BJ (cell line): ENCODE measurements at regions not wholly inside any gene's neighbourhood (a gene's known extent, or its start where the extent isn't known, plus 50 kb on each side); places are given as distances from the start of the nearest gene placed in this dataset.

ENCODE experiments used
- CTCF ChIA-PET: fragments of 350-600 bp; formaldehyde crosslinking; extraction: SDS; loops from one replicate; lab custom pipeline; 2021; ENCODE audit warnings: antibody characterized with exemption, inconsistent platforms; lab: Yijun Ruan, JAX
- POLR2A ChIA-PET: fragments of 300-600 bp; sonication (Branson Sonifier 250); formaldehyde crosslinking; extraction: SDS; loops from one replicate; lab custom pipeline; 2021; ENCODE audit warnings: antibody characterized with exemption; lab: Charles Lee
- DNase-seq: peaks from one replicate; pipeline ENCODE4 v3.0.0-alpha.2; 2011; ENCODE audit warnings: low read depth
- H3K27me3 ChIP-seq: 2 replicates; pipeline ENCODE4 v1.6.0; 2011; ENCODE audit warnings: low read length; ENCODE audit not compliant: control insufficient read depth, insufficient read depth
- H3K36me3 ChIP-seq: 2 replicates; pipeline ENCODE4 v1.5.1; 2011; ENCODE audit warnings: low read length; ENCODE audit not compliant: control insufficient read depth, insufficient read depth
- H3K4me3 ChIP-seq: 2 replicates; pipeline ENCODE4 v1.5.1; 2011; ENCODE audit warnings: low read depth, mild to moderate bottlenecking, control low read depth, low read length
- CTCF ChIP-seq: IDR thresholded peaks from 2 replicates; pipeline ENCODE4 v1.5.1; 2011; ENCODE audit warnings: low read depth, mild to moderate bottlenecking, control low read depth, inconsistent platforms, low read length, moderate library complexity; ENCODE audit not compliant: insufficient read depth

GRCh38 chr4:13701937-13702446 lies 74.5 kb upstream of the BOD1L1 start:
- ChIA-PET CTCF (no interaction called here), POLR2A (no interaction called here)
- Histone ChIP-seq H3K4me3 (no peak overlapping the region), H3K27me3 (no peaks in the 10 kb centered on the region), H3K36me3 (no peaks in the 10 kb centered on the region)
- peak; percentile 74 for DNase-seq
- TF ChIP-seq CTCF = no peak

DNA sequence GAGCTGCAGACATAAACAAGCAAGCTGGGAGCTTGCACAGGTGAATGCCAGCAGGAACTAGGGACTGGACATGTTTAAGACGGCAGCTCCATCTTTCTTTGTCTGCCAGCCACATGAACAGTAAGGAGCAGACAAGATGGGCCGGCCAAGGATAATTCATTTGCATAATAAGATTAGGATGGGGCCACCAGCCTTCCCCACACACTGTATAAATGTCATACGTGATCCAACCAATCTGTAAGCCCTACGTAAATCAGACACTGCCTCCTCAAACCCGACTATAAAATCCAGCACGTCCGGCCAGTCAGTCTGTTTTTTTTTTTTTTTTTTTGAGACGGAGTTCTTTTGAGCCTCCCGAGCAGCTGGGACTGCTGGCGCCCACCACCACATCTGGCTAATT lies 75.6 kb upstream of the BOD1L1 start:
- ChIA-PET POLR2A (no interaction called here), CTCF (interaction anchor here (0.7 to 1.2 kb wide), 3 partner anchors 49 to 190 kb away, joined by 3 to 4 read pairs (median 3); no protein-coding TSS in a partner anchor)
- no peak for DNase-seq
- no peaks in the 10 kb centered on the region for H3K27me3 ChIP-seq
- no peaks in the 10 kb centered on the region for H3K36me3 ChIP-seq
- TF ChIP-seq CTCF = no peak
- no peak overlapping the region for H3K4me3 ChIP-seq

DNA sequence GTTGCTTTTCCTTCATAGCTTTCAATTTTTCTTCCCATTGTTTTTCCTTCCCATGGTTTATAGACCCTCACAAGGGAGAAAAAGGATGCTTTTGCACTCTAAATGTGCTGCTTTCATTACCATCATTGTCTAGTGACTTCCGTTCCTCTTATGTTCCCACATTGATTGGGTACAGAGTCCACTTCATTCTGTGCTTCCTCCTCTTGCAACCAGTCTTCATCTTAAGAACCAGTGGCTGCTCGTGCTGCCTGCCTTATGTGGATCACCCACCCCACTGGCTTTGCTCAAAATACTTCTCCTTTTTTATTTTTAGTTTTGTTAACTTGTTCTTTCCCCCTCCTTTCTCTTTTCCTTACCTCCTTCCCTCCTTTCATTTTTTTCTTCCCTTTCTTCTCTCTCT lies 76.5 kb upstream of the BOD1L1 start:
- no peak for TF ChIP-seq CTCF
- H3K36me3 ChIP-seq = no peaks in the 10 kb centered on the region
- no peak overlapping the region for H3K4me3 ChIP-seq
- POLR2A ChIA-PET = no interaction called here
- DNase-seq = no peak
- CTCF ChIA-PET = interaction anchor here (1.2 kb wide), 1 partner anchor 50 kb away, joined by 4 read pairs; no protein-coding TSS in a partner anchor
- no peaks in the 10 kb centered on the region for H3K27me3 ChIP-seq

GRCh38 chr4:13704761-13705160 lies 77.2 kb upstream of the BOD1L1 start:
- Histone ChIP-seq H3K27me3 (no peaks in the 10 kb centered on the region), H3K36me3 (no peaks in the 10 kb centered on the region), H3K4me3 (no peak overlapping the region)
- no peak for DNase-seq
- no peak for TF ChIP-seq CTCF
- CTCF ChIA-PET = no interaction called here
- POLR2A ChIA-PET = no interaction called here

- Histone ChIP-seq H3K27me3 (no peaks in the 10 kb centered on the region), H3K4me3 (no peak overlapping the region), H3K36me3 (no peaks in the 10 kb centered on the region)
- no peak for TF ChIP-seq CTCF
- ChIA-PET POLR2A (no interaction called here), CTCF (interaction anchor here (1.9 kb wide), 1 partner anchor 15 kb away, joined by 7 read pairs; no protein-coding TSS in a partner anchor)
- no peak for DNase-seq
These were observed 78.1 kb upstream of the BOD1L1 start for GRCh38 chr4:13705521-13706041.
